GM12864 (cell line): ENCODE measurements at regions not wholly inside any gene's neighbourhood (a gene's known extent, or its start where the extent isn't known, plus 50 kb on each side); places are given as distances from the start of the nearest gene placed in this dataset.

Experiments
- DNase-seq: peaks from one replicate; pipeline ENCODE4 v3.0.0-alpha.2; 2011; ENCODE audit warnings: low read depth
- H3K4me3 ChIP-seq: 2 replicates; pipeline ENCODE4 v1.5.1; 2011; ENCODE audit warnings: mild to moderate bottlenecking, low read depth, low read length, control low read depth
- CTCF ChIP-seq: IDR thresholded peaks from 2 replicates; pipeline ENCODE4 v1.5.1; 2011; ENCODE audit warnings: low read depth, mild to moderate bottlenecking, moderate library complexity, low read length, control low read depth, inconsistent platforms; ENCODE audit errors: missing control alignments

- no peak for DNase-seq
- TF ChIP-seq CTCF, result no peak
Observed at GRCh38 chr1:163820766-163821165, 499.0 kb downstream of the NUF2 start.

GRCh38 chr1:163821679-163822078 lies 499.9 kb downstream of the NUF2 start:
- no peak for TF ChIP-seq CTCF
- no peak for DNase-seq

More at GRCh38 chr1:163820766-163821165, 499.0 kb downstream of the NUF2 start:
- H3K4me3 ChIP-seq, result no peak overlapping the region

GRCh38 chr1:163823017-163823416 lies 501.3 kb downstream of the NUF2 start:
- H3K4me3 ChIP-seq, result no peak overlapping the region
- no peak for TF ChIP-seq CTCF
- no peak for DNase-seq

More at GRCh38 chr1:163821679-163822078, 499.9 kb downstream of the NUF2 start:
- H3K4me3 ChIP-seq, result no peak overlapping the region

GRCh38 chr1:163824006-163824405 lies 502.3 kb downstream of the NUF2 start:
- TF ChIP-seq CTCF, result no peak
- DNase-seq, result no peak
- no peak overlapping the region for H3K4me3 ChIP-seq

GRCh38 chr1:163824490-163824889 lies 502.7 kb downstream of the NUF2 start:
- DNase-seq, result no peak
- TF ChIP-seq CTCF, result no peak

GRCh38 chr1:163826500-163826899 lies 504.7 kb downstream of the NUF2 start:
- no peak overlapping the region for H3K4me3 ChIP-seq
- no peak for DNase-seq
- TF ChIP-seq CTCF, result no peak

More at GRCh38 chr1:163824490-163824889, 502.7 kb downstream of the NUF2 start:
- no peak overlapping the region for H3K4me3 ChIP-seq

- no peak overlapping the region for H3K4me3 ChIP-seq
- no peak for TF ChIP-seq CTCF
- no peak for DNase-seq
Observed at GRCh38 chr1:163834778-163835177, 513.0 kb downstream of the NUF2 start.
